ENCODE measurements at regions not wholly inside any gene's neighbourhood (a gene's known extent, or its start where the extent isn't known, plus 50 kb on each side); places are given as distances from the start of the nearest gene placed in this dataset.

GRCh38 chr2:215811409-215812345, 201.7 kb downstream of the MREG start:
- TF ChIP-seq EP300 (IDR thresholded peaks at IDR 0.05) = no peak
- TF ChIP-seq, protein P1, sequence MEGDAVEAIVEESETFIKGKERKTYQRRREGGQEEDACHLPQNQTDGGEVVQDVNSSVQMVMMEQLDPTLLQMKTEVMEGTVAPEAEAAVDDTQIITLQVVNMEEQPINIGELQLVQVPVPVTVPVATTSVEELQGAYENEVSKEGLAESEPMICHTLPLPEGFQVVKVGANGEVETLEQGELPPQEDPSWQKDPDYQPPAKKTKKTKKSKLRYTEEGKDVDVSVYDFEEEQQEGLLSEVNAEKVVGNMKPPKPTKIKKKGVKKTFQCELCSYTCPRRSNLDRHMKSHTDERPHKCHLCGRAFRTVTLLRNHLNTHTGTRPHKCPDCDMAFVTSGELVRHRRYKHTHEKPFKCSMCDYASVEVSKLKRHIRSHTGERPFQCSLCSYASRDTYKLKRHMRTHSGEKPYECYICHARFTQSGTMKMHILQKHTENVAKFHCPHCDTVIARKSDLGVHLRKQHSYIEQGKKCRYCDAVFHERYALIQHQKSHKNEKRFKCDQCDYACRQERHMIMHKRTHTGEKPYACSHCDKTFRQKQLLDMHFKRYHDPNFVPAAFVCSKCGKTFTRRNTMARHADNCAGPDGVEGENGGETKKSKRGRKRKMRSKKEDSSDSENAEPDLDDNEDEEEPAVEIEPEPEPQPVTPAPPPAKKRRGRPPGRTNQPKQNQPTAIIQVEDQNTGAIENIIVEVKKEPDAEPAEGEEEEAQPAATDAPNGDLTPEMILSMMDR (IDR thresholded peaks at IDR 0.05) = no peak
- no peak for TF ChIP-seq POLR2A (IDR thresholded peaks at IDR 0.05)

All from ovary (tissue), 3 donors.